ENCODE measurements at regions not wholly inside any gene's neighbourhood (a gene's known extent, or its start where the extent isn't known, plus 50 kb on each side); places are given as distances from the start of the nearest gene placed in this dataset.
"Not testable (repeated sequence)": the region's sequence is repeated elsewhere in the genome, so short reads cannot be mapped to it uniquely, and the experiment has no call there.

- TF ChIP-seq CTCF (conservative IDR thresholded peaks at IDR 0.05; ENCODE audit: low read depth, low read length) = no peak
- no peak for DNase-seq (ENCODE audit: low read depth)
- no peak overlapping the region for H3K4me3 ChIP-seq (ENCODE audit: low read depth, low read length)
These were observed 303.0 kb downstream of the DAD1 start for GRCh38 chr14:22285991-22286390.

DNA sequence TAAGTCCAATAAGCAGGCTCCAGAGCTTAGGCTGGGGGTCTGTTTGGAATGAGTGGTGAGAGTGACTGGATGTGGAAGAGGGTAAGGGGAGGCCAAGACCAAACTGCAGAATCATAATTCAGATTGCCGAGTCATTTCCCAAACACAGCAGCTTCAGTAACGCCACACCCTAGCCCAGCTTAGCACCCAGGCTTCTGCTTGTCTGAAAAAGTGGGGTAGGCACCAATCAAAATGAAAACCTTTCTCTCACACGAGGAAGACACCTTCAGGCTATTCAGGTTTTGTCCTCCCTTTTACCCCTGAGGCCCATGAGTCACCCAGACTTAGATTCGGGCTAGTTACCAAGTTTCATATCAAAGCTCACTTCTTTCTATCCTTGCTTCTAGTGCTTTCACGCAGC is 306.1 kb downstream of the DAD1 start:
- no peak for DNase-seq (ENCODE audit: low read depth)
- no peak for TF ChIP-seq CTCF (conservative IDR thresholded peaks at IDR 0.05; ENCODE audit: low read depth, low read length)
- no peak overlapping the region for H3K4me3 ChIP-seq (ENCODE audit: low read depth, low read length)

GRCh38 chr14:22282417-22282816 is 306.6 kb downstream of the DAD1 start:
- no peak for DNase-seq (ENCODE audit: low read depth)
- TF ChIP-seq CTCF (conservative IDR thresholded peaks at IDR 0.05; ENCODE audit: low read depth, low read length) = no peak
- no peak overlapping the region for H3K4me3 ChIP-seq (ENCODE audit: low read depth, low read length)

DNA sequence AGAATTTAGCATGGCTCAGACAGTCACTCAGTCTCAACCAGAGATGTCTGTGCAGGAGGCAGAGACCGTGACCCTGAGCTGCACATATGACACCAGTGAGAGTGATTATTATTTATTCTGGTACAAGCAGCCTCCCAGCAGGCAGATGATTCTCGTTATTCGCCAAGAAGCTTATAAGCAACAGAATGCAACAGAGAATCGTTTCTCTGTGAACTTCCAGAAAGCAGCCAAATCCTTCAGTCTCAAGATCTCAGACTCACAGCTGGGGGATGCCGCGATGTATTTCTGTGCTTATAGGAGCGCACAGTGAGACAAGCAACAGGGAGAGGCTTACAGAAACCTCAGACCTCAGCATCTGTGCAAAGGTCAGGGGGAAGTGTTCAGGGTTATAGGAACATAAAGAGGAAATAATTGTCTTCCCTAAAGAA is 307.6 kb downstream of the DAD1 start:
- H3K4me3 ChIP-seq (ENCODE audit: low read depth, low read length); DNase-seq (ENCODE audit: low read depth): not testable (repeated sequence)

DNA sequence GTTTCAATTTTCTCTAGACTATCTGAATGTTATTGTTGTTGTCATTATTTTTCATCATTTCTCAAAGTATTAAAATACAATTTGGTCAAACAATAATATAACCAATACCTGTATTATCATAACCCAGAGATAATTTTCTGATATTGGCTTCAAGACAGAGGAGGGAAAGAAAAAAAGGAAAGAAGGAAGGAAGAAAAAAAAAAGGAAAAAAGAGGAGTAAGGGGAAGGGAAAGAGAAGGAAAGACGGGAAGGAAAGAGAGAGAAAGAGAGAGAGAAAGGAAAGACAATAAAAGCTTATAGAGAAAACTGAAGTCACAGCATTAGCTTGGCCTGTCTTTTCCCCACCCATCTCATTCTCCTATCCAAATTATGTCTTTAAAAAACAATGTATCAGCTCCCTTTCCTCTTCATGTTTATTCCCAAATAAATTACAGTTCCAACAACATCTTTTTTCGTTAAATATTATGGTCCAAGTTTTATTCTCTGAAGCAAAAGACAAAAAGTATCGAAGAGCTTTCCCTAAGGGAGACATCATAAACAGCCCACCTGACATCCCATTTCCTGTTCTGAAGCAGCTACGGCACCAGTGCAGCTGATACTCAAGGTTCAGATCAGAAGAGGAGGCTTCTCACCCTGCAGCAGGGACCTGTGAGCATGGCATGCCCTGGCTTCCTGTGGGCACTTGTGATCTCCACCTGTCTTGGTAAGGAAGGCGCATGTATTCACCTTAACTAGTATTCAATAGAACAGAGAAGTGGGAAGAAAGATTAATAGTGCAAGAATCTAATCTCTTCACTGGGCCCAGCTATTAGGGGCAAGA is 308.3 kb downstream of the DAD1 start:
- H3K4me3 ChIP-seq (ENCODE audit: low read depth, low read length) = no peak overlapping the region
- no peak for TF ChIP-seq CTCF (conservative IDR thresholded peaks at IDR 0.05; ENCODE audit: low read depth, low read length)
- DNase-seq (ENCODE audit: low read depth) = no peak

DNA sequence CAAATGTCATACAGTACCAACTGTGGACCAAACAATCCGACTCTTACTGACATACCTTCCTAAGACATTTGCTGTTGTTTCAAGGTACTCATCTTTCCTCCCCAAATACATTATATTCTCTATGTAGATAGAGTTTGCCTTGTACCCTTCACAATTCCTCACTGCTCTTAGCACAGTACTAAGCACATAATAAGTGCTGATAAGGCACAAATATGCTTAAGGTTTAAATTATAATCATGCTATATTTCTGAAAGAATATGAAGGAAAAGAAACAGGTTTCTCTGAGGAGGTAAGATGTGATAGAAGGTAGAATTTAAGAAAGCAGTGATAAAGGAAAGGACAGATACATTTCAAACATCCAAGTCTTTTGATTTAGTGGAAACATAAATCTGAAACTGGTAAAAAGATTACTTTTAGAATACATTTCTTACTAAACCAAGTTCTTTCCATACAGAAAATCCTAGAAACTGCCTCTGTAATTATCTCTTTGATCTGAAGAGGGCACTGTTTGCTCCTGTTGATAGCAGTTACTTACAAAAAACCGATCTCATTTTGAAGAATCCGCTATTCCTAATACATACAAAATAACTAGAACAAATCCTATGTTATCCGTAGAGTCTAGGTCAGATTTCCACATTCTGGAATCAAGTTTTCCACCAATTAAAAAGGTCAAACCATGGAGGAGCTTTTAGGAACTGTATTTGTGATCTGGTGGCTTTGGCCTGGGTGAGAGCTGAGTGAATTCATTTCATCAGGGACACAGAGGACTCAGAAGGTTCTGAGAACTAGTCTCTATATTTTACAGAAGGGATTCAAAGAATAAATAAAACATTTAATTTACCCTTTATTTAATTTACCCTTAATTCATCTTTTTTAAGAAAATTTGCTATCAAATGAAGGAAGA is 311.9 kb downstream of the DAD1 start:
- no peak overlapping the region for H3K4me3 ChIP-seq (ENCODE audit: low read depth, low read length)
- TF ChIP-seq CTCF (conservative IDR thresholded peaks at IDR 0.05; ENCODE audit: low read depth, low read length) = peak; percentile 69
- DNase-seq (ENCODE audit: low read depth) = peak; percentile 62

Data from choroid plexus epithelial cell (primary cell).